Neural cell (in vitro differentiated cells): ENCODE measurements at regions not wholly inside any gene's neighbourhood (a gene's known extent, or its start where the extent isn't known, plus 50 kb on each side); places are given as distances from the start of the nearest gene placed in this dataset.
"Not testable (repeated sequence)": the region's sequence is repeated elsewhere in the genome, so short reads cannot be mapped to it uniquely, and the experiment has no call there.

Experiments
- H2AFZ ChIP-seq: fragments of 200-600, 300-800 bp; sonication (generic), shearing (Covaris generic); 2 replicates; pipeline ENCODE4 v1.6.0; 2014; ENCODE audit warnings: low read depth, mild to moderate bottlenecking, antibody characterized with exemption, low read length, moderate library complexity
- H3F3A ChIP-seq: fragments of 200-600 bp; shearing (Covaris generic); 2 replicates; pipeline ENCODE4 v1.6.1; 2016; ENCODE audit warnings: mild to moderate bottlenecking, moderate library complexity, mixed read lengths, antibody characterized with exemption, low read length; ENCODE audit not compliant: insufficient read depth, poor library complexity, severe bottlenecking
- H3K27ac ChIP-seq: fragments of 200-600, 300-800 bp; sonication (generic), shearing (Covaris generic); 2 replicates; pipeline ENCODE4 v1.5.1; 2014; ENCODE audit warnings: mild to moderate bottlenecking, low read length, moderate library complexity
- H3K27me3 ChIP-seq: fragments of 300-800, 200-600 bp; sonication (generic), shearing (Covaris generic); 2 replicates; pipeline ENCODE4 v1.6.0; 2014; ENCODE audit warnings: mild to moderate bottlenecking, low read depth, low read length, moderate library complexity; ENCODE audit not compliant: insufficient read depth
- H3K36me3 ChIP-seq: fragments of 300-800, 200-600 bp; sonication (generic), shearing (Covaris generic); 2 replicates; pipeline ENCODE4 v1.5.1; 2014; ENCODE audit warnings: mild to moderate bottlenecking, antibody characterized with exemption, low read length, moderate library complexity; ENCODE audit not compliant: insufficient read depth
- H3K4me2 ChIP-seq: fragments of 300-800, 200-600 bp; sonication (generic), shearing (Covaris generic); 2 replicates; pipeline ENCODE4 v1.6.0; 2014; ENCODE audit warnings: mild to moderate bottlenecking, low read length
- H3K4me3 ChIP-seq: fragments of 300-800, 200-600 bp; sonication (generic), shearing (Covaris generic); 2 replicates; pipeline ENCODE4 v1.5.1; 2014; ENCODE audit warnings: mild to moderate bottlenecking, low read length, moderate library complexity
- H3K79me2 ChIP-seq: fragments of 200-600 bp; shearing (Covaris generic); replicated peaks from 2 replicates; pipeline ENCODE4 v1.6.0; 2014; ENCODE audit warnings: mild to moderate bottlenecking, low read length, moderate library complexity; ENCODE audit not compliant: insufficient read depth
- H3K9ac ChIP-seq: fragments of 300-800, 200-600 bp; sonication (generic), shearing (Covaris generic); 2 replicates; pipeline ENCODE4 v1.6.1; 2016; ENCODE audit warnings: mild to moderate bottlenecking, low read length, mixed read lengths
- H3K9me2 ChIP-seq: fragments of 200-600 bp; shearing (Covaris generic); 2 replicates; pipeline ENCODE4 v1.6.1; 2016; ENCODE audit warnings: mild to moderate bottlenecking, low read length, mixed read lengths; ENCODE audit not compliant: insufficient read depth
- H3K9me3 ChIP-seq: fragments of 200-600, 300-800 bp; sonication (generic), shearing (Covaris generic); 2 replicates; pipeline ENCODE4 v1.6.1; 2016; ENCODE audit warnings: mild to moderate bottlenecking, mixed run types, low read length, moderate library complexity, mixed read lengths
- H4K20me1 ChIP-seq: fragments of 200-600 bp; shearing (Covaris generic); 2 replicates; pipeline ENCODE4 v1.6.1; 2016; ENCODE audit warnings: mild to moderate bottlenecking, mixed run types; ENCODE audit not compliant: insufficient read depth
- EP300 ChIP-seq: fragments of 450-650 bp; conservative IDR thresholded peaks from 2 replicates; pipeline ENCODE4 v1.6.1; 2014; ENCODE audit warnings: antibody characterized with exemption, mild to moderate bottlenecking, moderate library complexity; ENCODE audit not compliant: poor library complexity, severe bottlenecking
- EZH2 ChIP-seq: fragments of 200-600, 300-800 bp; shearing (Covaris generic), sonication (generic); IDR thresholded peaks from 2 replicates; pipeline ENCODE4 v1.6.1; 2014; ENCODE audit warnings: antibody characterized with exemption, low read length, borderline replicate concordance, mild to moderate bottlenecking; ENCODE audit not compliant: insufficient read depth, poor library complexity, severe bottlenecking
- MXI1 ChIP-seq: fragments of 450-650 bp; conservative IDR thresholded peaks from 2 replicates; pipeline ENCODE4 v1.6.1; 2014; ENCODE audit warnings: antibody characterized with exemption, mild to moderate bottlenecking; ENCODE audit not compliant: poor library complexity, severe bottlenecking
- POLR2AphosphoS5 ChIP-seq: IDR thresholded peaks from 2 replicates; pipeline ENCODE4 v1.6.1; 2012
- RAD21 ChIP-seq: fragments of 450-650 bp; conservative IDR thresholded peaks from 2 replicates; pipeline ENCODE4 v1.6.1; 2014; ENCODE audit warnings: antibody characterized with exemption, mild to moderate bottlenecking, moderate library complexity
- SMC3 ChIP-seq: fragments of 450-650 bp; conservative IDR thresholded peaks from 2 replicates; pipeline ENCODE4 v1.6.1; 2014; ENCODE audit warnings: antibody characterized with exemption, mild to moderate bottlenecking, moderate library complexity; ENCODE audit not compliant: poor library complexity
- TAF1 ChIP-seq: IDR thresholded peaks from 2 replicates; pipeline ENCODE4 v1.6.1; 2012; ENCODE audit warnings: low read depth
- TF ChIP-seq, protein P1 (sequence below): IDR thresholded peaks from 2 replicates; pipeline ENCODE4 v1.6.1; 2012; ENCODE audit warnings: borderline replicate concordance
- TF ChIP-seq, protein P2 (sequence below): fragments of 450-650 bp; IDR thresholded peaks from 2 replicates; pipeline ENCODE4 v1.5.1; 2014; ENCODE audit warnings: antibody characterized with exemption, mild to moderate bottlenecking, moderate library complexity; ENCODE audit not compliant: poor library complexity, severe bottlenecking

DNA sequence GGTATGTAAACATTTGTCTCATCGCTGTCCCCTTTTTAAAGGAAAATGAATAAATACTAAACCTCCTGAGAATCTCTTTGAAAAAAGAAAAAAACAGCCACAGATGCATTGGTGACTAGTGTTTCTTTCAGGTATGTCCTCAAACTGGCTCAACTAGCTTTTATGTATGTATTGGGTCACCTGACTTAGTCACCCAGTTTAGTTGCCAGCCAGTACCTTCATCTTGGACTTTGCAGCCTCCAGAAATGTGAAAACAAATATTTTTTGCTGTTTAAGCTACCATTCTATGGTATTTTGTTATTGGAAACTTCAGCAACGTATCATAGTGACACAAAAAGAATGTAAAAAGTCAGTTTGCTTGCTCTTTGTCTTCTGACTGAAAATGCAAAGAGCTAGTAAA is 1263.5 kb downstream of the FAM133A start:
- Histone ChIP-seq H2AFZ (no peak overlapping the region), H3F3A (no peaks in the 10 kb centered on the region), H4K20me1 (no peaks in the 10 kb centered on the region), H3K9ac (no peak overlapping the region), H3K9me3 (no peaks in the 10 kb centered on the region), H3K9me2 (no peaks in the 10 kb centered on the region), H3K27ac (no peak overlapping the region), H3K4me3 (no peak overlapping the region), H3K27me3 (no peaks in the 10 kb centered on the region), H3K4me2 (no peak overlapping the region), H3K79me2 (no peaks in the 10 kb centered on the region), H3K36me3 (no peaks in the 10 kb centered on the region)
- TF ChIP-seq SMC3 (no peak), MXI1 (no peak), EP300 (no peak), TAF1 (no peak), POLR2AphosphoS5 (no peak), EZH2 (no peak), RAD21 (no peak)
- TF ChIP-seq, protein P1, sequence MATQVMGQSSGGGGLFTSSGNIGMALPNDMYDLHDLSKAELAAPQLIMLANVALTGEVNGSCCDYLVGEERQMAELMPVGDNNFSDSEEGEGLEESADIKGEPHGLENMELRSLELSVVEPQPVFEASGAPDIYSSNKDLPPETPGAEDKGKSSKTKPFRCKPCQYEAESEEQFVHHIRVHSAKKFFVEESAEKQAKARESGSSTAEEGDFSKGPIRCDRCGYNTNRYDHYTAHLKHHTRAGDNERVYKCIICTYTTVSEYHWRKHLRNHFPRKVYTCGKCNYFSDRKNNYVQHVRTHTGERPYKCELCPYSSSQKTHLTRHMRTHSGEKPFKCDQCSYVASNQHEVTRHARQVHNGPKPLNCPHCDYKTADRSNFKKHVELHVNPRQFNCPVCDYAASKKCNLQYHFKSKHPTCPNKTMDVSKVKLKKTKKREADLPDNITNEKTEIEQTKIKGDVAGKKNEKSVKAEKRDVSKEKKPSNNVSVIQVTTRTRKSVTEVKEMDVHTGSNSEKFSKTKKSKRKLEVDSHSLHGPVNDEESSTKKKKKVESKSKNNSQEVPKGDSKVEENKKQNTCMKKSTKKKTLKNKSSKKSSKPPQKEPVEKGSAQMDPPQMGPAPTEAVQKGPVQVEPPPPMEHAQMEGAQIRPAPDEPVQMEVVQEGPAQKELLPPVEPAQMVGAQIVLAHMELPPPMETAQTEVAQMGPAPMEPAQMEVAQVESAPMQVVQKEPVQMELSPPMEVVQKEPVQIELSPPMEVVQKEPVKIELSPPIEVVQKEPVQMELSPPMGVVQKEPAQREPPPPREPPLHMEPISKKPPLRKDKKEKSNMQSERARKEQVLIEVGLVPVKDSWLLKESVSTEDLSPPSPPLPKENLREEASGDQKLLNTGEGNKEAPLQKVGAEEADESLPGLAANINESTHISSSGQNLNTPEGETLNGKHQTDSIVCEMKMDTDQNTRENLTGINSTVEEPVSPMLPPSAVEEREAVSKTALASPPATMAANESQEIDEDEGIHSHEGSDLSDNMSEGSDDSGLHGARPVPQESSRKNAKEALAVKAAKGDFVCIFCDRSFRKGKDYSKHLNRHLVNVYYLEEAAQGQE = no peak

DNA sequence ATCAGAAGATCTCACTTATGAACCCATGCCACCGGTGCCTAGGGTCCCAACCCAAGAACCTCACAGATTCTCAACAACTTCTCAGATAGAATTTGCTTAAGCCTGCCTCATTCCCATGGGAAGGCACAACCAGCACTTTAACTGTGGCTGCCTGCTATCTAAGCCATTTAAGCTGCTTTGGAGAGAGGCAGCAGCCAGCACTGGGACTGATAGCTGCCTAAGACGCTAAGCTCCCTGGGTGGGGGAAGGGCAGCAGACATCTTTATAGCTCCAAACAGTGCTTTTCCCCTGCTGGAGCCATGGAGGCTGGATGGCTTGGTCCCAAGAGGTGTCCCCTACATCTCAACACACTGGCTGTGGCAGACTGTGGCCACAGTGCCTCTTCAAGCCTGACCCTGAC is 1268.6 kb downstream of the FAM133A start:
- no peak overlapping the region for H3K9ac ChIP-seq
- H2AFZ ChIP-seq = no peak overlapping the region
- H3K4me3 ChIP-seq = no peak overlapping the region
- H3K36me3 ChIP-seq = no peaks in the 10 kb centered on the region
- no peaks in the 10 kb centered on the region for H3F3A ChIP-seq
- H3K9me3 ChIP-seq = no peaks in the 10 kb centered on the region
- H3K4me2 ChIP-seq = no peak overlapping the region
- H3K79me2 ChIP-seq = no peaks in the 10 kb centered on the region
- H3K27me3 ChIP-seq = no peaks in the 10 kb centered on the region
- TF ChIP-seq SMC3 (no peak), MXI1 (no peak), TAF1 (no peak), POLR2AphosphoS5 (no peak), EZH2 (no peak), RAD21 (no peak), EP300 (no peak)
- TF ChIP-seq, protein P2, sequence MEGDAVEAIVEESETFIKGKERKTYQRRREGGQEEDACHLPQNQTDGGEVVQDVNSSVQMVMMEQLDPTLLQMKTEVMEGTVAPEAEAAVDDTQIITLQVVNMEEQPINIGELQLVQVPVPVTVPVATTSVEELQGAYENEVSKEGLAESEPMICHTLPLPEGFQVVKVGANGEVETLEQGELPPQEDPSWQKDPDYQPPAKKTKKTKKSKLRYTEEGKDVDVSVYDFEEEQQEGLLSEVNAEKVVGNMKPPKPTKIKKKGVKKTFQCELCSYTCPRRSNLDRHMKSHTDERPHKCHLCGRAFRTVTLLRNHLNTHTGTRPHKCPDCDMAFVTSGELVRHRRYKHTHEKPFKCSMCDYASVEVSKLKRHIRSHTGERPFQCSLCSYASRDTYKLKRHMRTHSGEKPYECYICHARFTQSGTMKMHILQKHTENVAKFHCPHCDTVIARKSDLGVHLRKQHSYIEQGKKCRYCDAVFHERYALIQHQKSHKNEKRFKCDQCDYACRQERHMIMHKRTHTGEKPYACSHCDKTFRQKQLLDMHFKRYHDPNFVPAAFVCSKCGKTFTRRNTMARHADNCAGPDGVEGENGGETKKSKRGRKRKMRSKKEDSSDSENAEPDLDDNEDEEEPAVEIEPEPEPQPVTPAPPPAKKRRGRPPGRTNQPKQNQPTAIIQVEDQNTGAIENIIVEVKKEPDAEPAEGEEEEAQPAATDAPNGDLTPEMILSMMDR = no peak
- TF ChIP-seq, protein P1 = no peak
- H3K27ac ChIP-seq = no peak overlapping the region
- no peaks in the 10 kb centered on the region for H4K20me1 ChIP-seq
- H3K9me2 ChIP-seq = no peaks in the 10 kb centered on the region

DNA sequence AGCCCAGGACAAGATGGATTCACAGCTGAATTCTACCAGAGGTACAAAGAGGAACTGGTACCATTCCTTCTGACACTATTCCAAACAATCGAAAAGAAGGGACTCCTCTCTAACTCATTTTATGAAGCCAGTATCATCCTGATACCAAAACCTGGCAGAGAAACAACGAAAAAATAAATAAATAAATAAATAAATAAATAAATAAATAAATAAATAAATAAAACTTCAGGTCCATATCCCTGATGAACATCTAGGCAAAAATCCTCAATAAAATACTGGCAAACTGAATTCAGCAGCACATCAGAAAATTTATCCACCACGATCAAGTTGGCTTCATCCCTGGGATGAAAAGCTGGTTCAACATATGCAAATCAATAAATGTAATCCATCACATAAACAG is 1272.1 kb downstream of the FAM133A start:
- H3K27ac ChIP-seq, H3K4me3 ChIP-seq, H3K9ac ChIP-seq, H3K9me2 ChIP-seq, H2AFZ ChIP-seq, H3K79me2 ChIP-seq, H3K27me3 ChIP-seq, H4K20me1 ChIP-seq, H3K4me2 ChIP-seq, H3K36me3 ChIP-seq, H3K9me3 ChIP-seq, H3F3A ChIP-seq: not testable (repeated sequence)
